Peyer's patch (tissue), 4 donors: ENCODE measurements at regions not wholly inside any gene's neighbourhood (a gene's known extent, or its start where the extent isn't known, plus 50 kb on each side); places are given as distances from the start of the nearest gene placed in this dataset.

Experiments used
- POLR2A ChIP-seq, 2 donors: fragments of 450-650 bp; IDR thresholded peaks; one replicate each; pipeline ENCODE4 v1.5.1; 2017; ENCODE audit warnings: antibody characterized with exemption in 2 of 2, mild to moderate bottlenecking in 2 of 2, moderate library complexity in 2 of 2
- TF ChIP-seq, protein P1 (sequence below), 6 experiments: fragments of 450-650 bp in 4 of 6; fragments of 200-600 bp in 2 of 6; sonication (generic) in 1 of 6; IDR thresholded peaks; one replicate each; pipeline ENCODE4 v1.5.1; 2017 to 2019; ENCODE audit warnings: antibody characterized with exemption in 6 of 6, mild to moderate bottlenecking in 3 of 6, moderate library complexity in 1 of 6

DNA sequence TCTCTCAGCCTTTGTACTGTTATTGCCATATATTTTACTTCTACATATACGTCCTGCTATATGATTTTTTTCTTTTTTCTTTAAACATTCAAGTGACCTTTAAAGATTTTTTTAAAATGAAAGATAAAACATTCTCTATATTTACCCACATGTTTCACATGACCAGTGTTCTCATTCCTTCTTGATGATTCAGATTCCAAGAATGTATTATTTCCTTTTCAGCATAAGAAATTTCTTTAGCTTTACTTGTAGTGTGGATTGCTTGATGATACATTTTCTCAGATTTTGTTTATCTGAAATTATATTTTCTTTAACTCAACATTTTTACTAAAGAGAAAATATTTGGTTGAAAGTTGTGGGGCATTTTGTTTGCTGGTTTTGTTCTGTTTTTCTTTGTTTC, 792.1 kb downstream of the BRINP1 start:
- TF ChIP-seq, protein P1, sequence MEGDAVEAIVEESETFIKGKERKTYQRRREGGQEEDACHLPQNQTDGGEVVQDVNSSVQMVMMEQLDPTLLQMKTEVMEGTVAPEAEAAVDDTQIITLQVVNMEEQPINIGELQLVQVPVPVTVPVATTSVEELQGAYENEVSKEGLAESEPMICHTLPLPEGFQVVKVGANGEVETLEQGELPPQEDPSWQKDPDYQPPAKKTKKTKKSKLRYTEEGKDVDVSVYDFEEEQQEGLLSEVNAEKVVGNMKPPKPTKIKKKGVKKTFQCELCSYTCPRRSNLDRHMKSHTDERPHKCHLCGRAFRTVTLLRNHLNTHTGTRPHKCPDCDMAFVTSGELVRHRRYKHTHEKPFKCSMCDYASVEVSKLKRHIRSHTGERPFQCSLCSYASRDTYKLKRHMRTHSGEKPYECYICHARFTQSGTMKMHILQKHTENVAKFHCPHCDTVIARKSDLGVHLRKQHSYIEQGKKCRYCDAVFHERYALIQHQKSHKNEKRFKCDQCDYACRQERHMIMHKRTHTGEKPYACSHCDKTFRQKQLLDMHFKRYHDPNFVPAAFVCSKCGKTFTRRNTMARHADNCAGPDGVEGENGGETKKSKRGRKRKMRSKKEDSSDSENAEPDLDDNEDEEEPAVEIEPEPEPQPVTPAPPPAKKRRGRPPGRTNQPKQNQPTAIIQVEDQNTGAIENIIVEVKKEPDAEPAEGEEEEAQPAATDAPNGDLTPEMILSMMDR (IDR thresholded peaks at IDR 0.05), result no peak
- TF ChIP-seq POLR2A (IDR thresholded peaks at IDR 0.05), result no peak
